Thyroid gland (tissue), 4 donors: ENCODE measurements at regions not wholly inside any gene's neighbourhood (a gene's known extent, or its start where the extent isn't known, plus 50 kb on each side); places are given as distances from the start of the nearest gene placed in this dataset.

Source experiments
- CTCF ChIP-seq, 6 experiments: fragments of 200-600 bp in 3 of 6; fragments of 450-650 bp in 3 of 6; sonication (generic) in 3 of 6; IDR thresholded peaks; one replicate each; pipeline ENCODE4 v1.5.1; 2016 to 2019; ENCODE audit warnings: antibody characterized with exemption in 6 of 6, mild to moderate bottlenecking in 2 of 6, inconsistent platforms in 1 of 6, moderate library complexity in 1 of 6
- POLR2A ChIP-seq, 2 donors: fragments of 450-650 bp; IDR thresholded peaks; one replicate each; pipeline ENCODE4 v1.6.1; 2017; ENCODE audit warnings: antibody characterized with exemption in 2 of 2, mild to moderate bottlenecking in 2 of 2, moderate library complexity in 1 of 2

- no peak for TF ChIP-seq CTCF (IDR thresholded peaks at IDR 0.05)
- TF ChIP-seq POLR2A (IDR thresholded peaks at IDR 0.05): no peak
Measured at GRCh38 chr6:86118271-86118670, 475.6 kb upstream of the SYNCRIP start.
